Mesothelial cell of epicardium (in vitro differentiated cells): ENCODE measurements at regions not wholly inside any gene's neighbourhood (a gene's known extent, or its start where the extent isn't known, plus 50 kb on each side); places are given as distances from the start of the nearest gene placed in this dataset.
"Not testable (repeated sequence)": the region's sequence is repeated elsewhere in the genome, so short reads cannot be mapped to it uniquely, and the experiment has no call there.

ENCODE experiments used
- DNase-seq, 2 experiments: peaks; one replicate each; pipeline ENCODE4 v3.0.0; 2021; ENCODE audit warnings: low spot score in 2 of 2; ENCODE audit not compliant: unreplicated experiment in 2 of 2
- H3K27ac Mint-ChIP-seq: 2 replicates; pipeline ENCODE4 v1.8.0; 2021; ENCODE audit warnings: mixed read lengths
- H3K27me3 Mint-ChIP-seq: 2 replicates; pipeline ENCODE4 v1.8.0; 2021; ENCODE audit warnings: low read depth, mixed read lengths
- H3K36me3 Mint-ChIP-seq: 2 replicates; pipeline ENCODE4 v1.8.0; 2021; ENCODE audit warnings: mixed read lengths
- H3K4me1 Mint-ChIP-seq: 2 replicates; pipeline ENCODE4 v1.8.0; 2021; ENCODE audit warnings: mixed read lengths
- H3K4me3 Mint-ChIP-seq: 2 replicates; pipeline ENCODE4 v1.8.0; 2021; ENCODE audit warnings: mild to moderate bottlenecking, moderate library complexity, mixed read lengths
- H3K9me3 Mint-ChIP-seq: 2 replicates; pipeline ENCODE4 v1.8.0; 2021; ENCODE audit warnings: mixed read lengths
- CTCF ChIP-seq: fragments of 200-600 bp; sonication (generic); IDR thresholded peaks from one replicate; pipeline ENCODE4 v1.5.0; 2021; ENCODE audit warnings: antibody characterized with exemption; ENCODE audit not compliant: unreplicated experiment

DNA sequence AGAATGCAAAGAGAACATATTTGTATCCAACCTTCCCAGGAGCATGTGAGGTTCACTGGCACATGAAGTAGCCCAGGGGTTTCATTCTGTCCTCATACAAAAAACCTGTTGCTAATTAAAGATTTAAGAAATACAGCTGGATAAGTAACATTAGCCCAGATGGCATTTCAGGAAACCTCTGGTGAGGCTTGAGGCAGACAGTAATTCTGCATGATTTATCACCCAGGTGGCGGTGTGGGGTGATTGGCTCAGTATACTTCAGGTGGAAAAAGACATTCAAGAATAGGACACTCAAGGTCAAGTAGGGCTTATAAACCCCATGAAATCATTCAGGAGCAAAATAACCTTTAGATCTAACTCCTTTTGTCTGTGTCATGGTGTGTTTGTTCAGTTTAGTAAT, 237.4 kb downstream of the RNF144A start:
- Mint-ChIP-seq H3K27ac (no peak overlapping the region), H3K36me3 (peaks cover 6% of the 10 kb centered on the region), H3K4me3 (no peak overlapping the region), H3K9me3 (peaks cover 37% of the 10 kb centered on the region), H3K27me3 (no peaks in the 10 kb centered on the region), H3K4me1 (no peaks in the 10 kb centered on the region)
- DNase-seq = no peak
- TF ChIP-seq CTCF = no peak

GRCh38 chr2:7161501-7161900, 244.3 kb downstream of the RNF144A start:
- no peaks in the 10 kb centered on the region for H3K36me3 Mint-ChIP-seq
- no peak for DNase-seq
- peaks cover 13% of the 10 kb centered on the region for H3K9me3 Mint-ChIP-seq
- H3K27me3 Mint-ChIP-seq = no peaks in the 10 kb centered on the region
- no peak for TF ChIP-seq CTCF
- peak overlapping the region; percentile 43 for H3K27ac Mint-ChIP-seq
- no peak overlapping the region for H3K4me3 Mint-ChIP-seq
- peaks cover 17% of the 10 kb centered on the region for H3K4me1 Mint-ChIP-seq

DNA sequence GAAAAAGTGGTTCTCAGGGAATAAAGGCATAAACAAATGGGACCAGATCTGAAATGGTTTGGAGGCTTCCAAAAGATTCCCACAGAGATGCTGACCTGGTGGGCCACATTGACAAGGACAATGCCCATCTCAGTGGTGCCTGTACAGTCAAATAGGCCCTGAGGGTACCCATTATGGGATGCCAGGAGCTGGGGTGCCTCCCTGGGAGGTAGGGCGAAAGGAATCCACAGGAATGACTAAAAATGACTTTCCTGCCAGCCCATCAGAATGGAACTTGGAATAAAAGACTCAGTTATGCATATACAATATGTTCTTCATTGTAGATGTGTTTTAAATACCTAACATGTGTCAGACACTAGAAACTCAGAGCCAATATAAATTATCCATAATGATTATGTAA, 248.5 kb downstream of the RNF144A start:
- H3K4me3 Mint-ChIP-seq = no peak overlapping the region
- no peak overlapping the region for H3K27ac Mint-ChIP-seq
- DNase-seq = no peak
- H3K4me1 Mint-ChIP-seq = peaks cover 18% of the 10 kb centered on the region
- peaks cover 7% of the 10 kb centered on the region for H3K27me3 Mint-ChIP-seq
- no peaks in the 10 kb centered on the region for H3K36me3 Mint-ChIP-seq
- no peak for TF ChIP-seq CTCF
- H3K9me3 Mint-ChIP-seq = peaks cover 10% of the 10 kb centered on the region

- no peak overlapping the region for H3K27ac Mint-ChIP-seq
- H3K36me3 Mint-ChIP-seq = no peaks in the 10 kb centered on the region
- DNase-seq = no peak
Measured at GRCh38 chr2:7167801-7168411, 250.7 kb downstream of the RNF144A start.

GRCh38 chr2:7169593-7169992, 252.4 kb downstream of the RNF144A start:
- H3K27me3 Mint-ChIP-seq = peaks cover 10% of the 10 kb centered on the region
- no peak for DNase-seq
- peaks cover 8% of the 10 kb centered on the region for H3K9me3 Mint-ChIP-seq
- H3K27ac Mint-ChIP-seq = no peak overlapping the region
- H3K4me1 Mint-ChIP-seq = peaks cover 2% of the 10 kb centered on the region
- TF ChIP-seq CTCF = no peak
- H3K4me3 Mint-ChIP-seq = no peak overlapping the region
- H3K36me3 Mint-ChIP-seq = no peaks in the 10 kb centered on the region

More at GRCh38 chr2:7167801-7168411, 250.7 kb downstream of the RNF144A start:
- Mint-ChIP-seq H3K4me3 (no peak overlapping the region), H3K9me3 (peaks cover 8% of the 10 kb centered on the region), H3K4me1 (peaks cover 7% of the 10 kb centered on the region), H3K27me3 (peaks cover 10% of the 10 kb centered on the region)
- no peak for TF ChIP-seq CTCF

- H3K4me3 Mint-ChIP-seq, DNase-seq, H3K9me3 Mint-ChIP-seq, H3K27me3 Mint-ChIP-seq, H3K27ac Mint-ChIP-seq, H3K36me3 Mint-ChIP-seq: not testable (repeated sequence)
- H3K4me1 Mint-ChIP-seq = peaks cover 20% of the 10 kb centered on the region
Measured at GRCh38 chr2:7178996-7179395, 261.8 kb downstream of the RNF144A start.
